ENCODE measurements at regions not wholly inside any gene's neighbourhood (a gene's known extent, or its start where the extent isn't known, plus 50 kb on each side); places are given as distances from the start of the nearest gene placed in this dataset.

GRCh38 chr7:41538810-41539724 lies 163.8 kb downstream of the INHBA start:
- no peak for TF ChIP-seq CTCF (conservative IDR thresholded peaks at IDR 0.05)
- no peak overlapping the region for H2AK5ac ChIP-seq (ENCODE audit: insufficient read length, low read length)
- H3T11ph ChIP-seq (ENCODE audit: low read length): no peak overlapping the region
- no peaks in the 10 kb centered on the region for H4K20me1 ChIP-seq (ENCODE audit: control insufficient read depth, insufficient read depth, insufficient read length)
- H3K14ac ChIP-seq (ENCODE audit: insufficient read depth, low read length): no peak overlapping the region
- no peak overlapping the region for H3K23ac ChIP-seq (ENCODE audit: insufficient read length, low read depth, low read length)
- WGBS (ENCODE audit: extremely low coverage, insufficient read length, low lambda C conversion rate): no CpG with 5 or more reads among the region's 8 CpGs
- no peak overlapping the region for H2BK15ac ChIP-seq (ENCODE audit: low read depth, low read length)
- no peak overlapping the region for H3K9ac ChIP-seq (ENCODE audit: extremely low read depth, insufficient read length, low read length)
- no peak overlapping the region for H3K27ac ChIP-seq (ENCODE audit: insufficient read length, low read depth, low read length)
- Mint-ChIP-seq H3K27me3 (ENCODE audit: low read depth) (peaks cover 2% of the 10 kb centered on the region; the same call in 1 of the 2 replicates), H3K27ac (peak overlapping the region; percentile 76 to 98 (median 86)), H3K9me3 (peaks cover 4 to 5% of the 10 kb centered on the region in 2 experiments; a peak in 4 of 5 replicates), H3K4me1 (peaks cover 23 to 28% of the 10 kb centered on the region in 2 experiments), H3K4me3 (peak overlapping the region in 1 of 2 experiments; percentile 4; a peak in 3 of 5 replicates), H3K36me3 (ENCODE audit: insufficient read depth in 1 of 3, low read depth in 3 of 3) (peaks cover 0 to 10% (median 4%) of the 10 kb centered on the region in 3 experiments; a peak in 4 of 7 replicates)
- H3K4me2 ChIP-seq (ENCODE audit: insufficient read depth, insufficient read length, low read length): no peak overlapping the region
- no peak overlapping the region for H3K56ac ChIP-seq (ENCODE audit: insufficient read length, low read depth, low read length)
- no peaks in the 10 kb centered on the region for H3K79me2 ChIP-seq (ENCODE audit: insufficient read depth, low read length)
- no peak overlapping the region for H2BK20ac ChIP-seq (ENCODE audit: low read depth, low read length, poor library complexity, severe bottlenecking)
- H4K91ac ChIP-seq (ENCODE audit: insufficient read length, low read depth, low read length): no peak overlapping the region
- no peaks in the 10 kb centered on the region for H3K27me3 ChIP-seq (ENCODE audit: insufficient read depth, low read length)
- H3K4ac ChIP-seq (ENCODE audit: low read depth, low read length): no peak overlapping the region
- H3K4me1 ChIP-seq (ENCODE audit: insufficient read depth, low read length): peaks cover 4% of the 10 kb centered on the region; the same call in 1 of the 2 replicates
- no peak overlapping the region for H3K18ac ChIP-seq (ENCODE audit: insufficient read length, low read depth, low read length)
- H2BK120ac ChIP-seq (ENCODE audit: low read depth, low read length, poor library complexity, severe bottlenecking): no peak overlapping the region
- no peaks in the 10 kb centered on the region for H3K23me2 ChIP-seq (ENCODE audit: insufficient read length, low read depth, low read length, poor library complexity, severe bottlenecking)
- peak; percentile 28 for DNase-seq
- no peak overlapping the region for H2BK5ac ChIP-seq (ENCODE audit: insufficient read length, low read length)
- no peaks in the 10 kb centered on the region for H3K9me3 ChIP-seq (ENCODE audit: control insufficient read depth, low read depth, low read length)
- no peak overlapping the region for H4K5ac ChIP-seq (ENCODE audit: insufficient read length, low read depth, low read length)
- no peak overlapping the region for H2BK12ac ChIP-seq (ENCODE audit: insufficient read length, low read depth, low read length)
- H2AFZ ChIP-seq (ENCODE audit: low read length): no peak overlapping the region
- no peaks in the 10 kb centered on the region for H3K79me1 ChIP-seq (ENCODE audit: insufficient read depth, low read depth, low read length, poor library complexity, severe bottlenecking)
- H4K8ac ChIP-seq (replicated peaks; ENCODE audit: insufficient read length, low read depth, low read length): no peak overlapping the region

All from H9 (cell line).